GM12878 (cell line): ENCODE measurements at regions not wholly inside any gene's neighbourhood (a gene's known extent, or its start where the extent isn't known, plus 50 kb on each side); places are given as distances from the start of the nearest gene placed in this dataset. TPM values are rescaled to one million over a fixed set of nuclear protein-coding genes. Genes with fewer than 3 reads are reported as not detected.

Experiments used
- ATAC-seq: fragments of 200-7000 bp; cut with Tn5 transposase; 3 replicates; pipeline ENCODE4 v1.9.1; 2020; ENCODE audit warnings: mild to moderate bottlenecking, moderate library complexity
- BruUV-seq: library from RNA; stranded (reverse); fragments of 400-500 nt; replicated peaks from 2 replicates; lab custom pipeline; 2021; lab: Mats Ljungman, UMichigan
- CTCF ChIA-PET: fragments of 300-600 bp; sonication (Branson Sonifier 250); formaldehyde crosslinking; extraction: SDS; loops from one replicate; lab custom pipeline; 2021; ENCODE audit warnings: inconsistent platforms; lab: Yijun Ruan, JAX
- POLR2A ChIA-PET: fragments of 350-600 bp; formaldehyde crosslinking; extraction: SDS; loops from one replicate; lab custom pipeline; 2021; ENCODE audit warnings: inconsistent platforms; lab: Charles Lee
- RAD21 ChIA-PET: fragments of 300-600 bp; sonication (Branson Sonifier 250); formaldehyde crosslinking; loops from one replicate; lab custom pipeline; 2023; ENCODE audit warnings: antibody characterized with exemption; ENCODE audit not compliant: unreplicated experiment; lab: Charles Lee
- SMC1A ChIA-PET: fragments of 300-600 bp; sonication (Branson Sonifier 250); formaldehyde crosslinking; loops from one replicate; lab custom pipeline; 2023; ENCODE audit not compliant: unreplicated experiment, uncharacterized antibody; lab: Charles Lee
- DNase-seq: peaks from one replicate; pipeline ENCODE4 v3.0.0-alpha.2; 2011; ENCODE audit warnings: low read depth, low spot score
- FAIRE-seq: peaks from 3 replicates; lab custom pipeline; 2011; peaks lifted over from hg19 to GRCh38; lab: Jason Lieb, UNC
- H2AFZ ChIP-seq: 2 replicates; pipeline ENCODE4 v1.6.0; 2011; ENCODE audit warnings: low read depth, low read length, control low read depth; ENCODE audit not compliant: control insufficient read depth
- H3K27ac ChIP-seq: 2 replicates; pipeline ENCODE4 v1.5.1; 2011; ENCODE audit warnings: control low read depth; ENCODE audit not compliant: control insufficient read depth, insufficient read depth
- H3K27me3 ChIP-seq, 2 experiments: replicated peaks in 1 of 2; 2 replicates each; pipeline versions ENCODE4 v1.6.0 to v1.6.1; 2011; ENCODE audit warnings: low read length in 1 of 2; ENCODE audit not compliant: control insufficient read depth in 2 of 2, insufficient read depth in 2 of 2
- H3K36me3 ChIP-seq, 2 experiments: 2 replicates each; pipeline ENCODE4 v1.5.1; 2011; ENCODE audit warnings: low read length in 1 of 2; ENCODE audit not compliant: control insufficient read depth in 2 of 2, insufficient read depth in 2 of 2
- H3K4me1 ChIP-seq: 2 replicates; pipeline ENCODE4 v1.6.1; 2011; ENCODE audit warnings: mild to moderate bottlenecking, low read length, moderate library complexity, mixed read lengths; ENCODE audit not compliant: control insufficient read depth, insufficient read depth
- H3K4me2 ChIP-seq: 2 replicates; pipeline ENCODE4 v1.6.0; 2011; ENCODE audit warnings: control low read depth; ENCODE audit not compliant: control insufficient read depth, insufficient read depth
- H3K4me3 ChIP-seq: fragments of 200-600 bp; sonication (generic); 2 replicates; pipeline ENCODE4 v1.5.1; 2016
- H3K79me2 ChIP-seq: 2 replicates; pipeline ENCODE4 v1.6.0; 2011; ENCODE audit warnings: low read length; ENCODE audit not compliant: control insufficient read depth, insufficient read depth
- H3K9ac ChIP-seq: 2 replicates; pipeline ENCODE4 v1.8.0; 2011; ENCODE audit warnings: low read length, control low read depth, mixed read lengths; ENCODE audit not compliant: control insufficient read depth, insufficient read depth
- H3K9me3 ChIP-seq: replicated peaks from 3 replicates; pipeline ENCODE4 v1.5.1; 2011; ENCODE audit warnings: mild to moderate bottlenecking, low read length; ENCODE audit not compliant: control insufficient read depth, insufficient read depth
- H4K20me1 ChIP-seq: 2 replicates; pipeline ENCODE4 v1.6.0; 2011; ENCODE audit not compliant: control insufficient read depth, insufficient read depth
- BACH1 ChIP-seq: fragments of 450-650 bp; IDR thresholded peaks from 2 replicates; pipeline ENCODE4 v1.6.1; 2017; ENCODE audit warnings: mild to moderate bottlenecking, borderline replicate concordance
- BCLAF1 ChIP-seq: fragments of 450-650 bp; IDR thresholded peaks from 2 replicates; pipeline ENCODE4 v1.6.1; 2017; ENCODE audit warnings: antibody characterized with exemption, mild to moderate bottlenecking, moderate library complexity
- CREB1 ChIP-seq: IDR thresholded peaks from 2 replicates; pipeline ENCODE4 v1.6.1; 2012; ENCODE audit warnings: low read depth, mild to moderate bottlenecking, inconsistent platforms
- CTCF ChIP-seq, 3 experiments: IDR thresholded peaks in 2 of 3; conservative IDR thresholded peaks in 1 of 3; 2 replicates each; pipeline ENCODE4 v1.5.1; 2011; ENCODE audit warnings: low read depth in 3 of 3, low read length in 3 of 3, mild to moderate bottlenecking in 3 of 3, control low read depth in 2 of 3, moderate library complexity in 2 of 3, inconsistent platforms in 1 of 3, mixed read lengths in 1 of 3; ENCODE audit not compliant: control insufficient read depth in 2 of 3, insufficient read depth in 1 of 3; ENCODE audit errors: extremely low read depth in 1 of 3
- FOXM1 ChIP-seq: IDR thresholded peaks from 2 replicates; pipeline ENCODE4 v1.6.1; 2012; ENCODE audit warnings: low read depth, mild to moderate bottlenecking, inconsistent platforms, low read length, moderate library complexity
- RELB ChIP-seq: fragments of 450-650 bp; IDR thresholded peaks from 2 replicates; pipeline ENCODE4 v1.6.1; 2017; ENCODE audit warnings: low read depth, mild to moderate bottlenecking, moderate library complexity
- WGBS: methylation state at CpG from one replicate; pipeline ENCODE4 v1.1.6; 2016; ENCODE audit warnings: low lambda C conversion rate; ENCODE audit not compliant: insufficient replicate concordance, insufficient coverage; ENCODE audit errors: missing lambda C conversion rate; 5-methylcytosine and 5-hydroxymethylcytosine counted together
- in situ Hi-C: fragments of 300-500 bp; cut with MboI; formaldehyde crosslinking; loops from 9 replicates; pipeline ENCODE4 v1.14.3; 2018; ENCODE audit warnings: mixed read lengths
- intact Hi-C: fragments of 100-400 bp; cut with micrococcal nuclease; formaldehyde crosslinking; loops from one replicate; pipeline ENCODE4 v1.14.2; 2022; ENCODE audit not compliant: unreplicated experiment
- small RNA-seq: library from RNA; depleted of rRNA; stranded (forward); fragments of <200 nt; gene quantifications from one replicate; pipeline ENCODE3, GENCODE V24; 2014

- ChIA-PET CTCF (no interaction called here), POLR2A (no interaction called here), SMC1A (no interaction called here), RAD21 (no interaction called here)
- Histone ChIP-seq H4K20me1 (no peaks in the 10 kb centered on the region), H3K79me2 (no peaks in the 10 kb centered on the region), H3K27ac (no peak overlapping the region), H3K9ac (no peak overlapping the region), H2AFZ (no peak overlapping the region), H3K9me3 (no peaks in the 10 kb centered on the region), H3K27me3 (no peaks in the 10 kb centered on the region; a peak in 1 of 4 replicates), H3K4me1 (no peaks in the 10 kb centered on the region), H3K4me2 (no peak overlapping the region), H3K4me3 (no peak overlapping the region), H3K36me3 (no peaks in the 10 kb centered on the region)
- peak; percentile 53 for ATAC-seq
- in situ Hi-C loops: no loop called here
- no TSS peak for BruUV-seq
- WGBS: 0% methylated on average over 2 of the region's 2 CpGs
- FAIRE-seq: no peak
- no peak for DNase-seq
- intact Hi-C loops: no loop called here
- TF ChIP-seq RELB (no peak), FOXM1 (no peak), BCLAF1 (no peak), BACH1 (no peak), CREB1 (no peak), CTCF (IDR thresholded peaks at IDR 0.05 in 2 of 3, conservative IDR thresholded peaks at IDR 0.05 in 1 of 3; ENCODE audit: control insufficient read depth in 2 of 3, extremely low read depth in 1 of 3, insufficient read depth in 1 of 3, low read depth in 3 of 3, low read length in 3 of 3) (0 out of 6 replicates have a peak, but pooled peaks of 1 of the 3 experiments have one; percentile 5)
These were observed 52.8 kb upstream of the PRSS3 start for GRCh38 chr9:33742519-33742918.

Small RNA genes lying in the stretch of these regions (small RNA-seq; reads per million reads assigned to genes)
- not detected for gene TRBV22OR9-2
- gene TRBV26OR9-2: not detected
